Superior temporal gyrus (tissue), 1 donor: ENCODE measurements at regions not wholly inside any gene's neighbourhood (a gene's known extent, or its start where the extent isn't known, plus 50 kb on each side); places are given as distances from the start of the nearest gene placed in this dataset.

Experiments used
- DNase-seq: peaks from one replicate; pipeline ENCODE4 v3.0.0-alpha.2; 2016; ENCODE audit errors: extremely low spot score

DNA sequence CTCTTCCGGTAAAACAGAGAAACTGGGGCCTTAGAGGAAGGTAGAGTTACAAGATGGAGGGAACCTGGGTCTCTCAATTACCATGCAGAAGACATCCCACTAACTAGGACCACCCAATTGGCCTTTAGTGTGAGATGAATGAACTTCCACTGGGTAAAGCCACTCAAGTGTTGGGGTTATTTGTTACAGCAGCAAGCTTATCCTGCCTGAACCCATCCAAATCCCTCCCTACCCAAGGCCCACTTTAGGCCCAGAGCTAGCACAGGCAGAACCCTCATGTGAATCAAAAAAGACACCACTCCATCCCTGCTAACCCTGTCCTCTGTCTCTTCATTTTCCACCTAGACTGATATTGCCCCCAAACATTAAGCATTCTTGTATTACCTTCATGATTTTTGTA, 746.7 kb upstream of the TBX3 start:
- no peak for DNase-seq

GRCh38 chr12:115426732-115427131, 742.8 kb upstream of the TBX3 start:
- DNase-seq: no peak

- DNase-seq: no peak
Observed at GRCh38 chr12:115424003-115424402, 740.0 kb upstream of the TBX3 start.

DNA sequence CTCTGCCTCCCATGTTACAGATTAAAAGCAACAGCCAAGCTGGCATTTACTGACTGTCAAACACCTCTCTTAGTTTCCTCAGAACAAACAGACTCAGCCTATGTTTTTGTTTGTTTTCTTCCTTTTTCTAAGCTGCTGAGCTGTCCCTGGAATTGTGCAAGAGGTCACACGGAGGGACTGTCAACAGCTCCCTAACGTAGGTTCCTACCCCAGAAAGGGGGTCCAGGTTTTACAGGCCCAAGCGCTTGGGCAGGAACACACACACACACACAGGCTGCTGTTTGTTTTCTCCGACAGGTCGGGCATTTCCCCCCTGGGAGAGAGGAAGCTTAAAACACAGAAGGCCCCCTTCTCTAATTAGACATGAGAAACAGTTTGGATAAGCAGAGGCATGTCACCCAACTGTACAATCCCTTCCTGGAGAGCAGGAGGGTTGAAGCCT, 739.6 kb upstream of the TBX3 start:
- no peak for DNase-seq

- DNase-seq: no peak
Observed at GRCh38 chr12:115422845-115423545, 739.0 kb upstream of the TBX3 start.

DNA sequence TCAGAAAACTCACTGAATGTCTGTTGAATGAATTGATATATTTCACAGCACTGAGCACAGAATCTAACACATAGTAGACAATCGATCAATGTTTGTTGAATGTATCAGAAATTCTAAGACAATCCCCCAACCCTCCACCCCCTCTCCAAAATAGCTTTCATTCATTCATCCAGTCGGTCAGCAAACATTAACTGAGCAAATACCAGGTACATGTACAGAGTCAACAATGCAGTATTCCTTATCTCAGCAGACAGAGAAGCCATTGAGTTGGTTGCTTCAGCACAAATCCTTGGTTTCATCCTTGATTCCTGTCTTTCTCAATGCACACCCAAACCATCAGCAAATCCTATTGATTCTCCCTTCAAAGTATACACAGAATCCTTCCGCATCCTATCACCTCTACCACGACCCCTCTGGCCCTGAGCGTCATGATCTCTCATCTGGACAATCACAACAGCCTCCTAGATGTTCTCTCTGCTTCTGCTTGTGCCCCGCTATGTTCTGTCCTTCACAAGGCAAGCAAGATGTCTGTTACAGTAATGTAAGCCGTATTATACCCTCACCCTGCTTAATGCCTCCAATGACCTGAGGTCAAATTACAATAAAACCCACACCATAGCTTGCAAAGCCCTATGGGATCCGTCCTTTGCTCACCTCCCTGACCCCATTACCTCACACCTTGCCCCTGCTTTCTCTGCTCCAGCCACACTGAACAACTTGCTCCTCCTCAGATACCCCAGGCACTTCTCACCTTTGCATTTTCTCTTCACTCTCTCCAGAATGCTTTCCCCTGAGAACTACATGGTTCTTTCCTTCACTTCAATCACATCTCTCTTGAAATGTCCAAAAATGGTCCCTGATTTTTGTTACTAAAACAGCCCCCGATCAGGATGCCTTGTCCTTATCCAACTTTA, 738.1 kb upstream of the TBX3 start:
- DNase-seq: no peak

GRCh38 chr12:115421350-115421749, 737.4 kb upstream of the TBX3 start:
- DNase-seq: no peak

- no peak for DNase-seq
Observed at GRCh38 chr12:115419145-115419646, 735.2 kb upstream of the TBX3 start.

DNA sequence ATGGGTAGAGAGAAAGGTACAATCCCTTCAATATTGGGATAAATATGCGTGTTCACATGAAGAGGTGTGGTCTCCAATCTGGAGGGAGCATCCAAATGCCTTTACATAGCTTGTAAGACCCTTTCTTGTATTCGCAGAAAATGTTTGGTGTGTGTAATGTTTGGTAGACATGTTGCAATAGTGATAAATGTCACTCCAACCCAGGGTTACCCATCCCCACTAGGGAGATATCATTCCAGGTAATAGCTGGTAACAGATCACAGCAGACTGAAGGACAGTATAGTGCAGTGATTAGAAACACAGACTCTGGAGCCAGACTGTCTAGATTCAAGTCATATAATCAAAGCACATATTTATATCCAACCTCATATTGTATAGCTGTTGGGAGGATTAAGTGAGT, 733.6 kb upstream of the TBX3 start:
- no peak for DNase-seq

- no peak for DNase-seq
Observed at GRCh38 chr12:115416869-115417268, 732.9 kb upstream of the TBX3 start.

- no peak for DNase-seq
Observed at GRCh38 chr12:115413626-115414025, 729.7 kb upstream of the TBX3 start.

DNA sequence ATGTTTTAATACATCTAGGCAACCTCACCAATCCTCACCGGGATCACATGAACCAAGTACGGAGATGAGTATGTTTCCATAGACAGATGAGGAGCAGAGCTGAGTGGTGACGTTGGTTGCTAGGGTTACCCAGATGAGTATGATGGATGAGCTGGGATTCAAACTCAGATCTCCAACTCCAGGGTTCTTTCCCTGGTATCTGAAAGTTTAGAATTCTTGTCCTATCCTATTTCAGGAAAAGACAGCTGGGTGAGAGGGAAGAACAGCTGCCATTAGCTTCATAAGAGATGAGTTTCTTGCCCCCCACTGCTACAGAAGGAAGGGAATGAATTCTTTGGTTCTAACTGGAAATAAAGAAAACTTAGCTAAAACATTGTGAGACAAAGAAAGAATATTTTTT, 728.9 kb upstream of the TBX3 start:
- DNase-seq: no peak

GRCh38 chr12:115411121-115411520, 727.1 kb upstream of the TBX3 start:
- DNase-seq: no peak

GRCh38 chr12:115408642-115409041, 724.7 kb upstream of the TBX3 start:
- DNase-seq: no peak

- DNase-seq: no peak
Observed at GRCh38 chr12:115407723-115408122, 723.7 kb upstream of the TBX3 start.

DNA sequence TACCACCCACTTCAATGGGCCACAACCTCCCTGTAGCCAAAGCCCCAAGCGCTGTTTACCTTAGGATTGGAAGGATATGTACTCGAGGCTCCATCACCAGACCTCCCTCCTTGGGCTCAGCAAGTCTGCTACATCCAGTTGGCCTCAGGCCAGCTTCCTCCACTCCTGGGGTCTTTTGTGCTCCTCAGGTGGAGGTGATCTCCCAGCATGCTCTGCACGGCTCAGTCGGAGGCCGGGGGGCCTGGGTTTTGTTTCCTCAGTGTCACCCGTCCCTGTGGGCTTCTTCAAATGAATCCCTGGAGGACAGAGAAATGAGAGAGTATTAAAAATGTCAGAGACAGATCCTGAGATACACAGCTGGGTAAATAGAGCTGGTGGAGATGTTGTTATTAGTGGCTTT, 723.1 kb upstream of the TBX3 start:
- DNase-seq: no peak

- DNase-seq: no peak
Observed at GRCh38 chr12:115405471-115405860, 721.5 kb upstream of the TBX3 start.

GRCh38 chr12:115404761-115405470, 720.9 kb upstream of the TBX3 start:
- no peak for DNase-seq

DNA sequence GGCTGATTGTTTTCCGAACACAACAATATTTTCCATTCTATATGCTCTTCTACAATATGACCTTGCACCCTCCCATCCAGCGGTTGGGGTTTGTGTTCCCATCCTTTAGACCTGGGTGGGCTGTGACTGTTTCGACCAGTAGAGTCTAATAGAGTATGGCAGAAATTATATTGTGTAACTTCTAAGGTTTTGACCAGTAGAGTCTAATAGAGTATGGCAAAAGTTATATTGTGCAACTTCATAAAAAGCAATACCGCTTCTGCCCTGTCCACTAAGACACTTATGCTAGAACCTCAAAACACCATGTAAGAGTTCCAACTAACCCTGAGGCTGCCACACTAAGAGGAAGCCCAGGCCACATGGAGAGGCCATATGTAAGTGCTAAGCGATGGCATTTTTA, 719.7 kb upstream of the TBX3 start:
- no peak for DNase-seq

- DNase-seq: no peak
Observed at GRCh38 chr12:115403253-115403652, 719.3 kb upstream of the TBX3 start.

GRCh38 chr12:115402443-115403180, 718.6 kb upstream of the TBX3 start:
- no peak for DNase-seq

DNA sequence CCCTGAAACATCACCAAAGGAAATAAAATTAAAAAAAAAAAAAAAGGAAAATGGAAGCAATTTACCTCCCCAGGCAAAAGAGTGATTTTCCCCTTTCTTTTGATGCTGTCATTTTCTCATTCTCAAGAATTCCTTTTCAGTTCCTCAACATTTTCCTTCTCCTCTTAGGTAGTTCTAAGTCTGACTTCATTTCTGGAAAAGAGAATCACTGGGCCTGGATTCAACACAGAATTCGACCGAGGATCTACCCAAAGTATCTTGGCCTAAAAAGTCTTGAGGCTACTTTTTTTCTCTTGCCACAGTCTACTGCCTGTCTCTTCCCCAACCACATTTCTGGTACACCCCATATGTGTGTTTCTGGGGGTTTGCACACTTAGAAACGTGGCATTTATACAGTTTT, 717.8 kb upstream of the TBX3 start:
- DNase-seq: no peak
